H1 (cell line): ENCODE measurements at regions not wholly inside any gene's neighbourhood (a gene's known extent, or its start where the extent isn't known, plus 50 kb on each side); places are given as distances from the start of the nearest gene placed in this dataset.

Source experiments
- CTCF ChIA-PET: fragments of 300-600 bp; sonication (Branson Sonifier 250); formaldehyde crosslinking; loops from one replicate; lab custom pipeline; 2021; ENCODE audit not compliant: partially characterized antibody; lab: Charles Lee
- POLR2A ChIA-PET: fragments of 300-600 bp; sonication (Branson Sonifier 250); formaldehyde crosslinking; loops from one replicate; lab custom pipeline; 2021; ENCODE audit warnings: inconsistent platforms; ENCODE audit not compliant: partially characterized antibody; lab: Charles Lee
- DNase-seq, 2 experiments: peaks; one replicate each; pipeline versions ENCODE4 v3.0.0 to v3.0.0-alpha.2; 2010 to 2022; ENCODE audit warnings: low spot score in 2 of 2, low read depth in 1 of 2, mixed read lengths in 1 of 2
- FAIRE-seq: peaks from 2 replicates; lab custom pipeline; 2011; peaks lifted over from hg19 to GRCh38; lab: Jason Lieb, UNC
- H2AFZ ChIP-seq: 2 replicates; pipeline ENCODE4 v1.8.1; 2012; ENCODE audit warnings: low read length, inconsistent platforms
- H2AK5ac ChIP-seq: 2 replicates; pipeline ENCODE4 v1.6.1; 2013; ENCODE audit warnings: low read depth, low read length
- H2BK120ac ChIP-seq: replicated peaks from 2 replicates; pipeline ENCODE3; 2013; ENCODE audit warnings: low read depth, low read length, inconsistent platforms
- H2BK12ac ChIP-seq: 2 replicates; pipeline ENCODE4 v1.6.1; 2013; ENCODE audit warnings: low read depth, low read length
- H2BK15ac ChIP-seq: 2 replicates; pipeline ENCODE4 v1.6.1; 2013; ENCODE audit warnings: low read length
- H2BK20ac ChIP-seq: 2 replicates; pipeline ENCODE4 v1.6.1; 2013; ENCODE audit warnings: low read length
- H2BK5ac ChIP-seq: 2 replicates; pipeline ENCODE4 v1.6.1; 2013; ENCODE audit warnings: low read depth, low read length
- H3K14ac ChIP-seq: 2 replicates; pipeline ENCODE4 v1.6.1; 2013; ENCODE audit warnings: inconsistent platforms; ENCODE audit not compliant: insufficient read length
- H3K18ac ChIP-seq: 2 replicates; pipeline ENCODE4 v1.6.1; 2013; ENCODE audit warnings: low read length; ENCODE audit errors: extremely low read depth
- H3K23ac ChIP-seq: 2 replicates; pipeline ENCODE4 v1.6.1; 2013; ENCODE audit warnings: inconsistent platforms; ENCODE audit not compliant: insufficient read length
- H3K23me2 ChIP-seq: 2 replicates; pipeline ENCODE4 v1.6.1; 2013; ENCODE audit warnings: low read depth, low read length
- H3K27ac ChIP-seq: 2 replicates; pipeline ENCODE4 v1.6.1; 2011; ENCODE audit warnings: low read depth, low read length, inconsistent platforms
- H3K27me3 ChIP-seq, 4 experiments: replicated peaks in 1 of 4; 1 replicate in 1 of 4; 2 replicates in 3 of 4; pipeline versions ENCODE4 v1.6.1 to v1.8.1; 2011 to 2013; ENCODE audit warnings: low read length in 3 of 4, mild to moderate bottlenecking in 3 of 4, inconsistent platforms in 2 of 4, mixed read lengths in 2 of 4, moderate library complexity in 1 of 4; ENCODE audit not compliant: control insufficient read depth in 3 of 4, insufficient read depth in 3 of 4; ENCODE audit errors: extremely low read depth in 1 of 4
- H3K36me3 ChIP-seq, 4 experiments: 2 replicates each; pipeline versions ENCODE4 v1.6.1 to v1.8.1; 2011 to 2013; ENCODE audit warnings: mild to moderate bottlenecking in 4 of 4, low read length in 3 of 4, moderate library complexity in 2 of 4, control low read depth in 1 of 4, inconsistent platforms in 1 of 4; ENCODE audit not compliant: insufficient read depth in 4 of 4, control insufficient read depth in 2 of 4
- H3K4ac ChIP-seq: replicated peaks from 2 replicates; pipeline ENCODE3; 2013; ENCODE audit warnings: low read length, low read depth, mixed read lengths, inconsistent platforms; ENCODE audit not compliant: insufficient read length
- H3K4me1 ChIP-seq, 4 experiments: replicated peaks in 1 of 4; 1 replicate in 1 of 4; 2 replicates in 3 of 4; pipeline versions ENCODE4 v1.6.1 to v1.8.1; 2011 to 2013; ENCODE audit warnings: low read length in 3 of 4, inconsistent platforms in 2 of 4, mixed read lengths in 1 of 4; ENCODE audit not compliant: insufficient read depth in 4 of 4, control insufficient read depth in 3 of 4
- H3K4me2 ChIP-seq, 2 experiments: 2 replicates each; pipeline versions ENCODE4 v1.6.1 to v1.8.1; 2011 to 2013; ENCODE audit warnings: low read depth in 2 of 2, low read length in 2 of 2, control low read depth in 1 of 2, inconsistent platforms in 1 of 2, mild to moderate bottlenecking in 1 of 2; ENCODE audit not compliant: insufficient read depth in 1 of 2
- H3K4me3 ChIP-seq, 4 experiments: fragments of 200-600, 300-600 bp in 1 of 4; sonication (generic), shearing (Covaris generic), sonication (Bioruptor Twin) in 1 of 4; 2 replicates each; pipeline versions ENCODE4 v1.5.1 to v1.8.1; 2011 to 2016; ENCODE audit warnings: low read length in 4 of 4, low read depth in 3 of 4, control low read depth in 2 of 4, inconsistent platforms in 2 of 4, mild to moderate bottlenecking in 2 of 4, mixed read lengths in 1 of 4, moderate library complexity in 1 of 4; ENCODE audit not compliant: insufficient read depth in 2 of 4; ENCODE audit errors: extremely low read depth in 1 of 4
- H3K56ac ChIP-seq: replicated peaks from 2 replicates; pipeline ENCODE3; 2013; ENCODE audit warnings: low read depth, mild to moderate bottlenecking, mixed read lengths, low read length, inconsistent platforms; ENCODE audit not compliant: insufficient read length
- H3K79me1 ChIP-seq: 2 replicates; pipeline ENCODE4 v1.6.1; 2013; ENCODE audit warnings: low read depth, low read length, control low read depth
- H3K79me2 ChIP-seq, 2 experiments: 2 replicates each; pipeline versions ENCODE4 v1.6.1 to v1.8.1; 2012 to 2013; ENCODE audit warnings: low read length in 2 of 2, mild to moderate bottlenecking in 2 of 2, inconsistent platforms in 1 of 2; ENCODE audit not compliant: insufficient read depth in 2 of 2, control insufficient read depth in 1 of 2
- H3K9ac ChIP-seq, 4 experiments: replicated peaks in 1 of 4; 1 replicate in 1 of 4; 2 replicates in 3 of 4; pipeline versions ENCODE4 v1.6.1 to v1.8.1; 2011 to 2013; ENCODE audit warnings: low read depth in 3 of 4, low read length in 3 of 4, control low read depth in 2 of 4, mild to moderate bottlenecking in 2 of 4, moderate library complexity in 2 of 4, inconsistent platforms in 1 of 4; ENCODE audit errors: extremely low read depth in 1 of 4
- H3K9me3 ChIP-seq, 2 experiments: 2 replicates each; pipeline versions ENCODE4 v1.6.1 to v1.8.1; 2012 to 2013; ENCODE audit warnings: mild to moderate bottlenecking in 2 of 2, moderate library complexity in 2 of 2, control low read depth in 1 of 2, inconsistent platforms in 1 of 2, low read depth in 1 of 2, low read length in 1 of 2, mixed read lengths in 1 of 2; ENCODE audit not compliant: insufficient read depth in 2 of 2
- H4K20me1 ChIP-seq, 2 experiments: replicated peaks in 1 of 2; 2 replicates each; pipeline versions ENCODE3 to v1.8.1; 2011 to 2013; ENCODE audit warnings: inconsistent platforms in 2 of 2, low read length in 2 of 2, mild to moderate bottlenecking in 1 of 2; ENCODE audit not compliant: insufficient read depth in 2 of 2, control insufficient read depth in 1 of 2
- H4K5ac ChIP-seq: 2 replicates; pipeline ENCODE4 v1.6.1; 2013; ENCODE audit warnings: low read length, low read depth, mixed read lengths, inconsistent platforms; ENCODE audit not compliant: insufficient read length
- H4K8ac ChIP-seq: 2 replicates; pipeline ENCODE4 v1.8.0; 2013; ENCODE audit warnings: mild to moderate bottlenecking, moderate library complexity, low read length, inconsistent platforms; ENCODE audit not compliant: insufficient read depth; ENCODE audit errors: extremely low read depth
- H4K91ac ChIP-seq: replicated peaks from 2 replicates; pipeline ENCODE3; 2013; ENCODE audit warnings: low read length, mixed read lengths, inconsistent platforms; ENCODE audit not compliant: insufficient read length
- BACH1 ChIP-seq: IDR thresholded peaks from 2 replicates; pipeline ENCODE4 v1.6.1; 2012; ENCODE audit warnings: low read length, improper control_type of control experiment
- BCL11A ChIP-seq, 2 experiments: IDR thresholded peaks; one replicate each; pipeline ENCODE4 v1.6.1; 2011; ENCODE audit warnings: low read depth in 2 of 2, low read length in 2 of 2, mild to moderate bottlenecking in 2 of 2
- CEBPB ChIP-seq: IDR thresholded peaks from 2 replicates; pipeline ENCODE4 v1.6.1; 2012; ENCODE audit warnings: low read depth, low read length
- CREB1 ChIP-seq: IDR thresholded peaks from 2 replicates; pipeline ENCODE4 v1.6.1; 2012; ENCODE audit warnings: inconsistent platforms
- GABPA ChIP-seq: IDR thresholded peaks from 2 replicates; pipeline ENCODE4 v1.6.1; 2011; ENCODE audit warnings: mild to moderate bottlenecking, low read length, moderate library complexity, borderline replicate concordance; ENCODE audit not compliant: insufficient read depth
- HDAC6 ChIP-seq: IDR thresholded peaks from one replicate; pipeline ENCODE4 v1.7.1; 2012; ENCODE audit warnings: low read depth, mild to moderate bottlenecking, inconsistent platforms, low read length, moderate library complexity
- POLR2A ChIP-seq, 2 experiments: IDR thresholded peaks; 1 replicate in 1 of 2; 2 replicates in 1 of 2; pipeline ENCODE4 v1.6.1; 2011; ENCODE audit warnings: low read depth in 2 of 2, low read length in 2 of 2, mild to moderate bottlenecking in 2 of 2; ENCODE audit errors: control extremely low read depth in 1 of 2
- POLR2AphosphoS5 ChIP-seq: IDR thresholded peaks from 2 replicates; pipeline ENCODE4 v1.6.1; 2011; ENCODE audit warnings: low read depth, low read length
- RBBP5 ChIP-seq: IDR thresholded peaks from 2 replicates; pipeline ENCODE4 v1.7.1; 2012; ENCODE audit warnings: low read depth, mild to moderate bottlenecking, inconsistent platforms, low read length, moderate library complexity, borderline replicate concordance
- SAP30 ChIP-seq: fragments of 300-600 bp; sonication (generic); IDR thresholded peaks from 2 replicates; pipeline ENCODE4 v1.7.1; 2012; ENCODE audit warnings: low read length, moderate library complexity, mild to moderate bottlenecking, inconsistent platforms; ENCODE audit not compliant: insufficient read depth, insufficient replicate concordance
- SIRT6 ChIP-seq: IDR thresholded peaks from one replicate; pipeline ENCODE4 v1.7.1; 2012; ENCODE audit warnings: low read length, inconsistent platforms
- SP4 ChIP-seq: IDR thresholded peaks from 2 replicates; pipeline ENCODE4 v1.6.1; 2012; ENCODE audit warnings: low read length, inconsistent platforms
- SRF ChIP-seq: IDR thresholded peaks from 2 replicates; pipeline ENCODE4 v1.6.1; 2011; ENCODE audit warnings: mild to moderate bottlenecking, low read depth, low read length, moderate library complexity
- TEAD4 ChIP-seq: IDR thresholded peaks from 2 replicates; pipeline ENCODE4 v1.6.1; 2012; ENCODE audit warnings: low read depth, low read length, inconsistent platforms, mixed read lengths
- WGBS, 2 experiments: shearing (Covaris generic) in 1 of 2; methylation state at CpG; one replicate each; pipeline versions ENCODE4 v1.1.6 to v1.1.7; 2013 to 2015; ENCODE audit warnings: low lambda C conversion rate in 2 of 2, mixed read lengths in 2 of 2, inconsistent platforms in 1 of 2, low coverage in 1 of 2, missing lambda C conversion rate in 1 of 2; ENCODE audit not compliant: insufficient replicate concordance in 2 of 2, insufficient coverage in 1 of 2, insufficient read length in 1 of 2; ENCODE audit errors: extremely low coverage in 1 of 2, missing lambda C conversion rate in 1 of 2; 5-methylcytosine and 5-hydroxymethylcytosine counted together
- TF ChIP-seq, protein P1 (sequence below): IDR thresholded peaks from 2 replicates; pipeline ENCODE4 v1.6.1; 2012; ENCODE audit warnings: low read length, inconsistent platforms

DNA sequence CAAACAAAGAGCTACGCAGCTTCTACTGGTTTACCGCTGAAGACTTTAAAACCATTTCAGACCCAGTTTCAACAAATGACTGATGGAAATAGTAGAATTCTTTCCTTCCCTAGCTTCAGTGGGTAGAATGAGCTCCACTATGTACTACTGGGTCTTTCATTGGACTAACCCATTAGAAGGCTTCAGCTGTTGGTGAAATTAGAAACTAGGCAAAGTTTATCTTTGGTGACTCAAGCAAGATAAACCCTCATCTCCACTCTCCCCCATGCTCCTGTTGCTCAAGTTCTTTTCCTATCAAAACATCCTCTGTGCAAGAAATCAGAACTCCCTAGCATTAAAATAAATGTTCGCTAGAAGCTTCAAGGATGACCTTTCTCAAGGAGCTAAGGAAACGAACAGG lies 159.2 kb downstream of the PAWR start:
- no peak overlapping the region for H3K56ac ChIP-seq
- H3K4me3 ChIP-seq = no peak overlapping the region
- no peak overlapping the region for H3K9ac ChIP-seq
- no peaks in the 10 kb centered on the region; the same call in 1 of the 2 replicates for H3K23me2 ChIP-seq
- no peak overlapping the region for H4K5ac ChIP-seq
- no peak overlapping the region for H2AFZ ChIP-seq
- FAIRE-seq (no peak), DNase-seq (no peak)
- H3K4me1 ChIP-seq = no peaks in the 10 kb centered on the region; a peak in 1 of 7 replicates
- no peak overlapping the region for H3K23ac ChIP-seq
- ChIA-PET POLR2A (interaction anchor here (0.8 to 2.5 kb wide), 2 partner anchors 9 to 16 kb away, joined by 3 to 11 read pairs; no protein-coding TSS in a partner anchor), CTCF (interaction anchor here (0.7 to 2.4 kb wide), 6 partner anchors 10 to 124 kb away, joined by 3 to 8 read pairs (median 5); no protein-coding TSS in a partner anchor)
- H4K20me1 ChIP-seq = no peaks in the 10 kb centered on the region
- no peak overlapping the region for H3K14ac ChIP-seq
- no peak overlapping the region for H2BK12ac ChIP-seq
- no peak overlapping the region for H2BK5ac ChIP-seq
- no peak overlapping the region for H2BK120ac ChIP-seq
- H3K27me3 ChIP-seq = no peaks in the 10 kb centered on the region
- no peaks in the 10 kb centered on the region for H3K9me3 ChIP-seq
- 91% methylated on average over 4 of the region's 4 CpGs; no CpG with 5 or more reads in 1 of the 2 experiments for WGBS, 2 experiments
- H3K79me1 ChIP-seq = no peaks in the 10 kb centered on the region
- H4K8ac ChIP-seq = no peak overlapping the region
- no peaks in the 10 kb centered on the region for H3K36me3 ChIP-seq
- no peak overlapping the region for H2BK15ac ChIP-seq
- H3K4ac ChIP-seq = no peak overlapping the region
- H2BK20ac ChIP-seq = no peak overlapping the region
- no peak overlapping the region for H3K27ac ChIP-seq
- no peak overlapping the region for H3K4me2 ChIP-seq
- H3K18ac ChIP-seq = no peak overlapping the region
- H3K79me2 ChIP-seq = no peaks in the 10 kb centered on the region
- no peak overlapping the region for H2AK5ac ChIP-seq
- no peak overlapping the region for H4K91ac ChIP-seq
- no peak for TF ChIP-seq BACH1
- no peak for TF ChIP-seq HDAC6
- no peak for TF ChIP-seq GABPA
- TF ChIP-seq SP4 = no peak
- TF ChIP-seq SAP30 = no peak
- TF ChIP-seq RBBP5 = no peak
- no peak for TF ChIP-seq SIRT6
- TF ChIP-seq CREB1 = no peak
- no peak for TF ChIP-seq BCL11A (IDR thresholded peaks at IDR 0.05; ENCODE audit: low read depth in 2 of 2, low read length in 2 of 2)
- no peak for TF ChIP-seq POLR2A (IDR thresholded peaks at IDR 0.05; ENCODE audit: control extremely low read depth in 1 of 2, low read depth in 2 of 2, low read length in 2 of 2)
- TF ChIP-seq POLR2AphosphoS5 = no peak
- no peak for TF ChIP-seq TEAD4
- TF ChIP-seq CEBPB = no peak
- TF ChIP-seq, protein P1, sequence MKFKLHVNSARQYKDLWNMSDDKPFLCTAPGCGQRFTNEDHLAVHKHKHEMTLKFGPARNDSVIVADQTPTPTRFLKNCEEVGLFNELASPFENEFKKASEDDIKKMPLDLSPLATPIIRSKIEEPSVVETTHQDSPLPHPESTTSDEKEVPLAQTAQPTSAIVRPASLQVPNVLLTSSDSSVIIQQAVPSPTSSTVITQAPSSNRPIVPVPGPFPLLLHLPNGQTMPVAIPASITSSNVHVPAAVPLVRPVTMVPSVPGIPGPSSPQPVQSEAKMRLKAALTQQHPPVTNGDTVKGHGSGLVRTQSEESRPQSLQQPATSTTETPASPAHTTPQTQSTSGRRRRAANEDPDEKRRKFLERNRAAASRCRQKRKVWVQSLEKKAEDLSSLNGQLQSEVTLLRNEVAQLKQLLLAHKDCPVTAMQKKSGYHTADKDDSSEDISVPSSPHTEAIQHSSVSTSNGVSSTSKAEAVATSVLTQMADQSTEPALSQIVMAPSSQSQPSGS = no peak
- no peak for TF ChIP-seq SRF
